Panc1 (cell line): ENCODE measurements at regions not wholly inside any gene's neighbourhood (a gene's known extent, or its start where the extent isn't known, plus 50 kb on each side); places are given as distances from the start of the nearest gene placed in this dataset.

Experiments
- ATAC-seq: fragments of 200-7000 bp; cut with Tn5 transposase; 2 replicates; pipeline ENCODE4 v1.9.1; 2020; ENCODE audit warnings: mild to moderate bottlenecking, moderate library complexity
- BruUV-seq: library from RNA; stranded (reverse); fragments of 400-500 nt; replicated peaks from 2 replicates; lab custom pipeline; 2021; lab: Mats Ljungman, UMichigan
- CTCF ChIA-PET: fragments of 300-600 bp; sonication (Branson Sonifier 250); formaldehyde crosslinking; loops from one replicate; lab custom pipeline; 2022; ENCODE audit warnings: antibody characterized with exemption; lab: Charles Lee
- POLR2A ChIA-PET: fragments of 300-600 bp; sonication (Branson Sonifier 250); formaldehyde crosslinking; loops from one replicate; lab custom pipeline; 2022; ENCODE audit warnings: antibody characterized with exemption; lab: Charles Lee
- DNase-seq: peaks from one replicate; pipeline ENCODE4 v3.0.0-alpha.2; 2010; ENCODE audit warnings: low read depth, low spot score
- H3K27ac ChIP-seq: 2 replicates; pipeline ENCODE4 v1.5.1; 2011; ENCODE audit warnings: mild to moderate bottlenecking, low read length, inconsistent platforms
- H3K27me3 ChIP-seq: fragments of 200-500 bp; sonication (Bioruptor generic); 2 replicates; pipeline ENCODE4 v1.6.0; 2014; ENCODE audit warnings: low read length, inconsistent platforms; ENCODE audit not compliant: control insufficient read depth, insufficient read depth
- H3K36me3 ChIP-seq: fragments of 200-500 bp; sonication (Bioruptor generic); 2 replicates; pipeline ENCODE4 v1.5.1; 2014; ENCODE audit warnings: inconsistent platforms, mild to moderate bottlenecking, low read length, moderate library complexity; ENCODE audit not compliant: control insufficient read depth, insufficient read depth
- H3K4me1 ChIP-seq: 2 replicates; pipeline ENCODE4 v1.5.1; 2011; ENCODE audit warnings: inconsistent platforms, mild to moderate bottlenecking, low read length, moderate library complexity; ENCODE audit not compliant: control insufficient read depth, insufficient read depth
- H3K4me3 ChIP-seq, 2 experiments: 2 replicates each; pipeline ENCODE4 v1.5.1; 2011 to 2012; ENCODE audit warnings: low read depth in 2 of 2, low read length in 2 of 2, mild to moderate bottlenecking in 2 of 2, inconsistent platforms in 1 of 2, moderate library complexity in 1 of 2
- H3K9me3 ChIP-seq: fragments of 200-500 bp; sonication (Bioruptor generic); 2 replicates; pipeline ENCODE4 v1.5.1; 2014; ENCODE audit warnings: low read depth, mild to moderate bottlenecking, inconsistent platforms, low read length, moderate library complexity; ENCODE audit not compliant: control insufficient read depth, insufficient read depth
- CTCF ChIP-seq: fragments of 450-650 bp; IDR thresholded peaks from 2 replicates; pipeline ENCODE4 v1.5.1; 2017; ENCODE audit warnings: mild to moderate bottlenecking
- POLR2AphosphoS5 ChIP-seq: IDR thresholded peaks from 2 replicates; pipeline ENCODE4 v1.6.1; 2012; ENCODE audit warnings: mild to moderate bottlenecking, low read depth, low read length, moderate library complexity
- REST ChIP-seq, 2 experiments: IDR thresholded peaks; 2 replicates each; pipeline ENCODE4 v1.6.1; 2011 to 2012; ENCODE audit warnings: low read depth in 2 of 2, control low read depth in 1 of 2, low read length in 1 of 2, mild to moderate bottlenecking in 1 of 2, moderate library complexity in 1 of 2; ENCODE audit not compliant: insufficient read depth in 1 of 2
- SIN3A ChIP-seq: IDR thresholded peaks from 2 replicates; pipeline ENCODE4 v1.6.1; 2012; ENCODE audit warnings: low read depth, mild to moderate bottlenecking, low read length, moderate library complexity, borderline replicate concordance; ENCODE audit not compliant: insufficient read depth
- TCF7L2 ChIP-seq: IDR thresholded peaks from 2 replicates; pipeline ENCODE4 v1.6.1; 2011; ENCODE audit warnings: mild to moderate bottlenecking, low read depth, low read length, inconsistent platforms
- in situ Hi-C: cut with HindIII; loops from 2 replicates; pipeline ENCODE4 v1.10.0; 2016; ENCODE audit warnings: low sequenced_read_pairs, low pct_unique_long_range_greater_than_20kb
- intact Hi-C: fragments of 100-400 bp; cut with micrococcal nuclease; formaldehyde crosslinking; loops from one replicate; pipeline ENCODE4 v1.10.0; 2022; ENCODE audit not compliant: unreplicated experiment

GRCh38 chr17:55612691-55613141, 101.5 kb upstream of the SMIM36 start:
- Histone ChIP-seq H3K36me3 (no peaks in the 10 kb centered on the region; the same call in 1 of the 2 replicates), H3K27me3 (no peaks in the 10 kb centered on the region), H3K27ac (no peak overlapping the region), H3K9me3 (no peaks in the 10 kb centered on the region), H3K4me1 (no peaks in the 10 kb centered on the region), H3K4me3 (no peak overlapping the region)
- intact Hi-C loops (no loop called here), in situ Hi-C loops (no loop called here)
- no TSS peak for BruUV-seq
- no peak for TF ChIP-seq POLR2AphosphoS5
- TF ChIP-seq REST (IDR thresholded peaks at IDR 0.05; ENCODE audit: insufficient read depth in 1 of 2, low read depth in 2 of 2, low read length in 1 of 2): no peak
- ChIA-PET CTCF (no interaction called here), POLR2A (no interaction called here)
- DNase-seq (no peak), ATAC-seq (no peak)

- no peak overlapping the region for H3K27ac ChIP-seq
- H3K4me1 ChIP-seq: no peaks in the 10 kb centered on the region
- ChIA-PET POLR2A (no interaction called here), CTCF (no interaction called here)
- in situ Hi-C loops: no loop called here
- no peaks in the 10 kb centered on the region for H3K36me3 ChIP-seq
- TF ChIP-seq CTCF (no peak), SIN3A (no peak), POLR2AphosphoS5 (no peak), REST (IDR thresholded peaks at IDR 0.05; ENCODE audit: insufficient read depth in 1 of 2, low read depth in 2 of 2, low read length in 1 of 2) (no peak), TCF7L2 (no peak)
- no peaks in the 10 kb centered on the region for H3K27me3 ChIP-seq
- DNase-seq (no peak), ATAC-seq (no peak)
- BruUV-seq: no TSS peak
- no peaks in the 10 kb centered on the region for H3K9me3 ChIP-seq
- H3K4me3 ChIP-seq: no peak overlapping the region
- intact Hi-C loops: loop anchor here (10.0 kb wide), 1 partner anchor 167 kb away; no protein-coding TSS in a partner anchor
Measured at GRCh38 chr17:55607731-55608341, 96.6 kb upstream of the SMIM36 start.
